Renal cortical epithelial cell (primary cell): ENCODE measurements at regions not wholly inside any gene's neighbourhood (a gene's known extent, or its start where the extent isn't known, plus 50 kb on each side); places are given as distances from the start of the nearest gene placed in this dataset.
"Not testable (repeated sequence)": the region's sequence is repeated elsewhere in the genome, so short reads cannot be mapped to it uniquely, and the experiment has no call there.

Experiments used
- DNase-seq: peaks from one replicate; pipeline ENCODE4 v3.0.0-alpha.2; 2011; ENCODE audit warnings: low read depth

DNA sequence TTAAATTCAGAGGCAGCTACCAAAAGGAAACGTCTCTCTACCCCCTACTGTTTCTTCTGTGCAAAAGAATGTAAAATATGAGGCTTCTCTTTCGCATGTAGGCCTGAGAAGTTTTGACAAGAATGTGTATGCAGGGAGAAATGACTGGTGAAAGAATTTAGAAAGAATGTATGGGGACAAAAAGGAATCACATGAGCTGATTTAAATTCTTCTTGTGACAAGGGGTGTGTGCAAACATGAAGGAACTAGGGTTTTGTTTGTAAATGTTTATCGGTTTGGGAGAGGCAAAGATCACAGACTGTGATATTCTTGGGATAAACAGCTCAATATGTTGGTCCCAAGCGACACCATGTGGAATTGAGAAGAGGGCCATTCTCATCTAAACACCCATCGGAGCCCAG, 345.2 kb upstream of the VRK2 start:
- DNase-seq = peak; percentile 69

DNA sequence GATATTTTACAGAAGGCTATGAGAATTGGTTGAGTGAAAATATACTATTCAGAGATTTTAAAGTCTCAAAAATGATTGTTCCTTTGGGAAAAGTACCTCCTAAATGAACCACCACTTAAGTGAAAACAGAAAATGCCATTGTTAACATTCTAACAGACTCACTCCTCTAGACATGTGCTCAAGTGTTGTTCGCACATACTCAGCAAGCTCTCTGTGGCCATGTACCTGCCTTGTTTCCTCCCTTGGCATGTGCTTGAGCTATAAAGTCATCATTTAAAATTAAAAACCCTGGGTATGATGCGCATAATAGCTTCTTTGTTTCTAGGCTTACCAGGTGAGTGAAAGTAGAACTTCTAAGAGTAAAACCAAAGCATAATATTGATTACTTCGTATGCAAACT, 343.2 kb upstream of the VRK2 start:
- DNase-seq = no peak

DNA sequence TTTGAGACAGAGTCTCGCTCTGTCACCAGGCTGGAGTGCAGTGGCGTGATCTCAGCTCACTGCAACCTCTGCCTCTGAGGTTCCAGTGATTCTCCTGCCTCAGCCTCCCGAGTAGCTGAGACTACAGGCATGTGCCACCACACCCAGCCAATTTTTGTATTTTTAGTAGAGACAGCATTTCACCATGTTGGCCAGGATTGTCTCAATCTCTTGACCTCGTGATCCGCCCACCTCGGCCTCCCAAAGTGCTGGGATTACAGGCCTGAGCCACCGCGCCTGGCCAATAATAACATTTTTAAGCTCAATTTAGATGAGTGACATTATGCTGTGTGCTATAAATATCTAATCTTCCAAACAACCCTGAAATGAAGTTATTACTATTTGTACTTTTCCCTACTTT, 338.8 kb upstream of the VRK2 start:
- DNase-seq = not testable (repeated sequence)

DNA sequence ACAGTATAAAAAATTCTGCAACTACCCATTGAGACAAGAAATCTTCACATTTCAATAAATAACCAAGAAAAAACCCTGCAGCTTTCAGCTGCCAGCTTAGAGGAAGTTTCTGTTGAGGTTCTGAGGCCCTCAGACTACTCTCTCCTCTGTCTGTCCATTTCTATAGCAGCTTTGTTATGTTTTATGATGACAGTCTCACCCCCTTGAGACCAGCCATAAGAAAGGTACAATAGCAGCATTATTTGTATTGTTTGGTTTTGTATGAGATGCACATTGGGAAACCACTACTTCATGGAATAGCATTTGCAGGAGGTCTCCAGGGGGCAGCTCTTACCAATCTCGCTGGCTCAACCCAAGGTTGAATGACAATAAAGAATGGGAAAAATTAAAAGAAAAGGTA, 334.6 kb upstream of the VRK2 start:
- DNase-seq = no peak

DNA sequence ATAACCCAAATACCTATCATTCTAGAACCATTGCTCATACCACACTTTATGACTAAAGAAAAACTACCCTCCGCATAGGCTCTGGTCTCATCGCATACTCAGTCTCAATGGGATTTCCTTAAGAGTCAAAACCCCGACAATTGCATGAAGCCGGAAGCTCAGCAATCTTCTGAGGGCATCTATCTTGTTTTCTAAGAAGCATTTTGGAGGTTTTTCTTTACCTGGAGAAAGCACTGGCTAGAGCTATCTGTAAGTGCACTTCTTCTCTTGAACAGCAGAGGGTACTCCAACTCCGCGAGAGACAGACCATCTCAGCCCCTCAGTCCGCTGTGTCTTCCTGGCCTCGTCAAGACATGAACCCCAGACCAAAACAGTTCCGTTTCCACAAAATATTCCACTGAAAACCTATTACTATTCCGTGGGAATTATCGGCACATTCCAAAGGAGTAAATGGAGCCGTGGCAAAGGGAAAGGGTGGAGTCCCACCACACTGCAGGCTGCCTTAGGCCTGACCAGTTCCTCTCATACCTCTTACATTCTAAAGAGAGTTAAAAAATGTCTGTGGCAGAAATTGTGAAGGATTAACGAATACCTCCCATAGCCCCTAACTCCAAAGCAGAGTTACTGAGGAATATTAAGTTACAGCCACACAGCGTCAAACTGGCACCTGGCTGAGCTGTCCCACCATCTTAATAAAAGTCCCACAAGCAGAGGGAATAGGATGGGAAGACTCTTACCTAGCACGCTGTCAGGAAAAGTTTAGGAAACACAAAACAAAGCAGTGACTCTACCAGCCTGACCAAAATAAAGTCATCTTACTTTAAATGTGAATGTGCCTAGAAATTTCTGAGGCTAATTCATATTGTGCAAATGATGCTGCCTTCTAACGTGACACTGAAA, 325.6 kb upstream of the VRK2 start:
- peak; percentile 63 for DNase-seq

DNA sequence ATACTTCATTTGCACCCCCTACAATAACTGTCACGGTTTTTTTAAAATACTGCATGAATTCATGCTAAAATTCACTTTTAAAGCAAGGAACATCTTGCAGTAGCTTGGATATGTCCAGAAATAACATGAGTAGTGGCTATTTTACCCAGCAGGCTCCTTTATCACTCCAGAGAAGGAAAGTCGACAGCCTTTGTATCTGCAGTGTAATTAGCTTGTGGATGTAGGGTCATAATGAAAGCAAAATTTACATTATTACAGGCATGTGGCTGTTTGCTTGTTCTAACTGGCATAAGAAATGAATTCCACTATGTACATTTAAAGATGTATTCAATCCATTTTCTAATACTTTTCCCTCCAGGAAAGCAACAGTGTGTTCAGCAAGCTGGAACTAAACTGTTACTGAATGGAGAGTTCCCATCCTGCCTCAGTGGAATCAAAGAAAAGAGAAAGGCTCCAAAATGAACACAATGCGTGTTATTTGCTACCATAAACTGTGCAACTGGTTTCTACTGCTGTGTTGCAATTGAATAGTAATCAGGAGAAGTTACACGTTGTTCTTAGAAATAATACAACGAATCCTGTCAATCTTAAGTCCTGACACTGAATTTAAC, 321.2 kb upstream of the VRK2 start:
- no peak for DNase-seq

DNA sequence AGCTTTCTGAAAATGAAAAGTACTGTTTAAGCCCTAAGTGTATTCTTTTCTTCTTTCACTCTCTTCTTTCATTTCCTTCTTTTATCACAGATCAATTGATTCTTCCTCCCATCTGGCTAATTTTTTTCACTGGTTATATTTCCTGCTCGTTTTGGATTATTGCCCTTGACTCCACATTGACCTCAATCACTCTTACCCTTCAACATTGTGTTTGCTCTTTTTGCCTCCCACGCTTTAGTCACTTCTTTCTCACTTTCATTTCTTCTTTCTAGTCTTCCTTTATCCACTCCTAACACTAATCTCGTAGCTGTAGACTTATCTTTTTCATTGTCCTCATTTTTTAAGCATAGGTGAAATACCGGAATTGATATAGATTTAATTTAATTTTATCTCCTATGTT, 320.3 kb upstream of the VRK2 start:
- DNase-seq = no peak

DNA sequence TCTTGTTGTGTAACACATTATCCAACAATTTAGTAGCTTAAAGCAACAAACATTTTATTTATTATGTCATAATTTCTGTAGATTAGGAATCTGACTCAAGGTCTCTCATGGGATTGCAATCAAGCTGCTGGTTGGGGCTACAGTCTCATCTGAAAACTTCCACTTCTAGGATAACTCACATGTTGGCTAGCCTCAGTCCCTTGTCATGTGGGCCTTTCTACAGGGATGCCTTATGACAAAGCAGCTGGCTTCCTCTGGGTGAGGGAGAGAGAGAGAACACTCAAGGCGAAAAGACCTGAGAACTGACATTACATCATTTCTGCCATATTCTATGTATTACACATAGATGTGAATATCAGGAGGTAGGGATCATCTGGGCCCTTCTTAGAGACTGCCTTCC, 317.9 kb upstream of the VRK2 start:
- no peak for DNase-seq

DNA sequence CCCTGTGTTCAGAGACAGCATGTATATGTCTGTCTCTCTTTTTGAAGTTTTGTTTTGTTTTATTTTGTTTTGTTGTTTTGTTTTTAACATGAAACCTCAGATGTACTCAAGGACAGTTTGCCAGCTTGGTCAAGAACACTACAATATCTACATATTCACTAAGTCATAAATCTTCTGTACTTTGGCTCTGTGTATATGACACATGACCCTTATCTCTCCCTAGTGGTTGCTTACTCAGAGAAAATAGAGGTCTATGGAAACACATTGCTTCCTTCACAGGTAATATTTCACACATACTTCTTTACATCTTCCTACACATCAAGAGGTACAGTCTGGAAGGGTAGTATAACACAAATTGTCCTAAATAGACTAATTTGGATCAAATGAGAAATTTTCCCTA, 312.6 kb upstream of the VRK2 start:
- DNase-seq = no peak

DNA sequence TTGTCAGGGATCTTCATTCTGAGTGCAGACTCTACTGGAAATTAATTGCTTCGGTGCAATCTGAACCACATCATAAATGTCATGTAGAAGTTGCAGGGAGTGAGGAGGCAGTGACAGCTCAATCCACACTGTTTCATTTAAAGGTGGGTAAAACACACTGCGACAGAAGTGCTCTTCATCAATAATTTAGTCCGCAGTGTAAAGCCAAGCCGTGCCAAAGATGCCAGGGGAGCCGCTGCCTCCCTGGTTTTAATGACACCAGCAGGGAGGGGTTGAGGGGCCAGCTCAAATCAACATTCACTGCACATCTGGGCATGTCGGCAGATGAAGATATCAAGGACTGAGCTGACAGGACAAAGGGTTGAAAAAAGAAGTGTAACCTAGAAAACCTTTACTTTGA, 305.7 kb upstream of the VRK2 start:
- DNase-seq = no peak

DNA sequence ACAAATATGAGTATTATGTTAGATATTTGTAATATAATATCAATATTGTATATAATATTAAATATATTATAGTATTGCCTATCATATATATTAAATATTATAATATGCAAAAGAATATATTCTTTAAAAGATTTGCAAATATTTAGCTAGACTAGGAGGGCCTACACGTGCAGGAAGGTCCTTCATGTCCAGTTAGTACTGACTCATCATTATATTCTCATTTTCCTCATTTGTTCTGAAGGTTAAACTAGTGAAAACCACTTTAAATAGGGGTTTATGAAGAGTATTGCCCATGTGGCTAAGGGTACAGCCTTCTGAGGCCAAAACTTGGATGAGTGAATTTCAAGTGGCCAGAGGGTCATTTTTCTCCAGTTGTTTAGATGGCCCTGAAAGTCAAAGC, 293.0 kb upstream of the VRK2 start:
- DNase-seq = no peak

DNA sequence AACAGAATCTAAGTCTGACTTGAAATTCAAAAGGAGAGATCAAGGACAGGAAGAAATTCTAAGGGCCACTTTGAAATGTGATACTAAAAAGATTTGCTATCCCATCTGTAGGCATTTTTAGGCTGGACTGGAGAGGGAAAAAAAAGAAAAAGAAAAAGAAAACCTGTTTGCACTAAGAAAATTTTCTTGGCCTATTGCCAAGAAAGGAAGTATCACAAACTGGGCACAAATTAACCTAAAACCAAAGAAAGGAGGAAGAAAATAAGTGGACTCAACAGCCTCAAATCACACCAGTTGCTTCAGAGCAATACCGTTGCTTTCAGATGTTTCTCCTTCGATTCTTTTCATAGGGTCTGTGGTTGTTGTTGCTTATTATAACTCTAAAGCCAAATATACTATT, 287.9 kb upstream of the VRK2 start:
- DNase-seq = peak; percentile 1

DNA sequence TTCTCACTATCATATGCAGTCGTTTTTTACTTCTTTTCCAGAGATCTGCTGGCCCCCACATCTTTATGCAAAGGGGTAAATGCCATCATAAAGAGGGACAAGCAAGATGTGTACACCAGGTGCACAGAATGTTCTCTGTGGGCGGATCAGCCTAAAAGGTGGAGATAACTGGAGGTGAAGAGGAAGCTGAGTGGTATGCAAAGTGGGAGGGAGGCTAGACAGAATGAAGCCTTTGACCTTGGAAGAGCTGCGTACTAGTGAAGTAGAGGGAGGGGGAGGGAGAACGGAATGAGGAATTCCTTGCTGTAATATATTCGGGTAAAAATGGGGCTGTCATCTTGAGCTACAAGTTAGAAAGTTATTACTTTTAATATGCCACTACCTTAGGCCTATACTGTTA, 287.5 kb upstream of the VRK2 start:
- no peak for DNase-seq

DNA sequence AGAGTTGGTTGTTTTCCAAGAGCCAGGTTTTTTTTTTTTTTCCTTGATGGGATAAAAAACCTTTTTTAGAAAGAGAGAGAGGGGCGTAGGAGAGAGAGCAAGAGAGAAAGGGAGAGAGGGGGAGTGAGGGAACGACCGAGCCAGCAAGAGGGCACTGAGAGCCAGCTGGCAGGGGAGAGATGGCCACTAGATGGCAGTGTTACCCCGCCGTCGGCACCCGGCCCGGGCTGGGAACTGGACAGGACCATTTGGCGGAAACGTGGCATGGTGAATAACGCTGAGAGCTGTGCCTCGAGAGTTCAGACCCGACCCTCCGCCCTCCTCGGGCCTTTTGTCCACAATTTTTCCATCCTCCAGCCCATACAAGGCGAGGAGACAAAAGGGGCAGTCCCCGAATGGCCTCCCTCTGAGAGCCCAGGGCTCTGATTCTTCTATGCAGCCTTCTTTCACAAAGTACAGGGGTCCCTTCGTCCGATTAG, 286.7 kb upstream of the VRK2 start:
- peak; percentile 38 for DNase-seq

DNA sequence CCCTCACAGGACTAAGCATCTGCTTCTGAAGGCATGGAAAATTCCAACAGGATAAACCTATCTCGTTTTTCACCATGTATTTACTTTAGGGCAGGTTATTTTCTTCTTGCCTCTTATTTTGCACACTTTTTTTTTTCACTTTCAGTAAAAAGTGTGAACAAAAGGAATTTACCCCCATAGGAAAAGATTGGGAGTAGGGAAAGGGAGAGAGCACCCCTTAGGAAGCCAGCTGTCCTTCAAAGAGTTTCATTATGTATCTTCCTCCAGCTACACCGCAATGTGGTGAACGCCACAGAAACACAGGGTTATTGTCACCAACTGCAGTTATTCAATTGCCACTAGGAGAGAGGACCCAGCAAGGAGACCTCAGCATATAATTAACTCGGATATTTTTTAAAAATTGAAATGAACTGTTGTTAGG, 286.2 kb upstream of the VRK2 start:
- no peak for DNase-seq

DNA sequence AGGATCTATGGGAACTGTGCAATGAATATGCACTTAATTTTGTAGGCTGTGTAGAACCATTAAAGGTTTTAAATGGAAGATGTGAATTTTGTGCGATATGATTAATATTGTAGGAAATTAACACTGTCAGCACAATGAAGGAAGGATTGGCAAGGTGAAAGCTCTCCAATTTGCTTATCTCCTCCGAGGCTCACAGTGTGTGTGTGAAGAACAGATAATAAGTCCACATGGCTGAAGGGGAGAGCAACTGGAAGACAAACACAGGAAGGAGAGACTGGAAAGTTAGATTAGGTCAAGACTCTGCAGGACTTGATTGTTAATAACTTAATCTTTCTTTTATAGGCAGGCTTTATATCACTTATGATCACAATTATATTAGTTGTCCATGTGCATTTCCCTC, 269.7 kb upstream of the VRK2 start:
- DNase-seq = no peak

DNA sequence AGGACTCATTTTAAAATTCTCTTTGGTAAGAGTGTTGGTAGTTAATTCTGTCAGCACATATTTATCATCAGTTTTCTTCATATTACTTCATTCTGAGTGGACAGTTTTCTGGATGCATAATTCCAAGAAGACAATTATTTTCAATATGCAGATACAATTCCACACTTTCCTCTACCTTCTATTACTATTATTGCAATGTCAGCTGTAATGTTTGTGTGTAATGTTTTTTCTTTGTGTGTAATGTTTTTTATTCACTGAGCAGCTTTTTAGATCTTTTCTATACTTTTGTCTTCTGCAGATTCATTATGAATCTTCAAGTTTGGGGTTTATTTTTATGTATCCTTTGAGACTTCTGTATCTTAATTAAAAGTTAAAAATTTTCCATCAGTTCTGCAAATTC, 264.0 kb upstream of the VRK2 start:
- no peak for DNase-seq

DNA sequence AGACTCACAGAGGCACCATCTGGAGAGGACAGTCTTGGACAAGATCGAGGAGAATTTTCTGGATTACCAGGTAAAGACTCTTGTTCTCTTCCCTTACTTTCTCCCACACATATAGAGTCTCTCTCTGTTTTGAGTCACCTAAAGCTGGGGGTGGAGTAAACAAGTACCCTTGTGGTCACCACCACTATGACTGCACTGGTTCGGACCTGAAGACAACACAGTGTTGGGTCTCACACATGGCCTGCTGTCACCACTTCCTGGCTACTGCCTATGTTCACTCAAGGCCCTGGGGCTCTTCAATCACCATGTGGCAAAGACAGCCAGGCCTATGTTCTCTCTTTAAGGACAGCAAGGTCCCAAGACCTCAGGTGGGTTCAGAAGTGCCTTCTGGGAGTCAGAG, 253.3 kb upstream of the VRK2 start:
- no peak for DNase-seq

DNA sequence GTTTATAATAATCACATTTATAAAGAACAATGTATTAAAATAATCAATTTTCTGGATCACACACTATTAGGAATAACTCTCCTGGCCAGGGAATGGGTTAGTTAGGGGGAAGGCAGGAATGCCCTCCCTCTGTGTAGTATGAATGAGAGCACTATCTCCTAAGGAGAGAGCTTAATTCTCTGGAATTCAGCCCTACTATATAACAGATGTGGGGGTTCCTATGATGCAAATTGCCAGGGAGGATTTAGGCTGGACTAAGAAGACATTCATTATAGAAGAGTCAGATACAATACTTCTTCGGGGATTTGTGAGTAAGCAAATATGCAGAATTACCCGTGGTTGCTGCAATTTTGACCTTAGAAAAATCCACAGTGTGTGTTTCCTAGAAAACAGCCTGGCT, 250.1 kb upstream of the VRK2 start:
- DNase-seq = no peak

DNA sequence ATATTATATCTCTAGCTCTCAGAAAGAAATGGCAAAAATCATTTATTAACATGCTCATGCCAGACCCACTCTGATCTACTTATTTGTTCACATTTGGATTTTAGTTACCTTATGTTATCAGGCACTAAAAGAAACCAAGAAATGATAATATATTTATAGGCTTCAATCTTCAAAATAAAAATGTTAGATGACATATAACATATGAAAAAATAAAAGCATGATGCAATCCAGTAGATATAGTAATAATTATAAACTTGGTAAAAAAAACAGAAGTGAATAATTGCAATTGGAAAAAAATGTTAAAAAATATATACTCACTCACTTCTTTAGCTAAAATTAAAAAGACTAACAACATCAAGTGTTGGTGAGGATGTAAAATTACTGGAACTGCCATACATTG, 248.3 kb upstream of the VRK2 start:
- no peak for DNase-seq

DNA sequence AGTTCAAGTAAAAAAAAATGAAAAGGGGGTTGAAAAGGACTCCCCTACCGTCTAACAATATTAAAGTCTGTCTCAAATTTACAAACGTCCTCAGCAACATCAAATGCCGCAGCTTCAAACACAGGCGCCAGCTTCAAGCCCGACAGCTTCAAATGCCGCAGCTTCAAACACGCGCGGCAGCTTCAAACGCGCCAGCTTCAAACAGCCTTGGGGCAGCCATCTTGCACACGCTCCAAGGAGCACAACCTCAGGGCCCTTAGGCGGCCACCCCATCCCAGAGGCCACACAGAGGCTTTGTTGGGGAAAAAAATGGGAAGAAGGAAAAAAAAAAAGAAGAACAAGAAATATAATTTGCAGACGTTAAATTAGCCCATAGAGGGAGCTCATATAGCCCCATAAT, 244.4 kb upstream of the VRK2 start:
- no peak for DNase-seq

DNA sequence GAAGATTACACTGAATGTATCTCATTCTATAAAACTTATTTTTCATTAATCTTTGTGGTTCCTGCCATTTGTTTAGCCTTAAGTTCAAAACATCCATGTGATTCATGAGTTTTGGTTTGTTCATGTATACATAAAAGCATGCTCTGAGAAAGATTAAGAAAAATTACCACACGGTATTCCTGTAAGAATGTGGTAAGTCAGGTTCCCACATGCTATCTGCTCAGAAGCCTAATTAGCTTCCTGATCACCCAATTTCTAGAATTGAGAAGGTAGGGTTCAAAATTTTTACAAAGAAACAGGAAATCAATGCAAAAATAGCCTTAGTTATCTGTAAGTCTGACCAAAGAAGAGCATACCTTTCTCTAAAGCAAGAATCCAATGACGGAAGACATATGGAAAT, 241.6 kb upstream of the VRK2 start:
- DNase-seq = no peak

DNA sequence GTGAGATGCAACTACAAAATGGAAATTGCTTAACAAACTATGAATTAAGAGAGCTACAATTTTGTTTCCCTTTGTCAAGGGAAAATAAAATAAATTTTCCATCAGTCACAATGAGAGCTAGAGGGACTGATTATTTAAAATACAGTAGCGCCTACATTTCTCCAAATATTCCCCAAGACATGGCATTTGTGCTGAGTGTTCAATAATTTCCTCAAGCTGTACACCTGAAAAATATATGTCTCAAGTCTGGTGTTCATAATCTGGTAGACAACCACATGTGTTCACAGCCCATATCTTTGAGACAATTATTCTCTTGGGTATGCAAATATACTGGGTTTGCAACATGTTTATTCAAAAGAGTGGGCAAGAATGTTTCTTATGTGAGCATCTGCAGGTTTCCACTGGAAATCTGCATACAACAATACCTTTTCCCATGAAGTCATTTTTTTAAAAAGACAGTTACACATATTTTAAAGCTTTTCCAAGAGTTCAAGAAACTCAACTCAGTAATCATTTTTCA, 240.1 kb upstream of the VRK2 start:
- no peak for DNase-seq
